ENCODE measurements at regions not wholly inside any gene's neighbourhood (a gene's known extent, or its start where the extent isn't known, plus 50 kb on each side); places are given as distances from the start of the nearest gene placed in this dataset.

DNA sequence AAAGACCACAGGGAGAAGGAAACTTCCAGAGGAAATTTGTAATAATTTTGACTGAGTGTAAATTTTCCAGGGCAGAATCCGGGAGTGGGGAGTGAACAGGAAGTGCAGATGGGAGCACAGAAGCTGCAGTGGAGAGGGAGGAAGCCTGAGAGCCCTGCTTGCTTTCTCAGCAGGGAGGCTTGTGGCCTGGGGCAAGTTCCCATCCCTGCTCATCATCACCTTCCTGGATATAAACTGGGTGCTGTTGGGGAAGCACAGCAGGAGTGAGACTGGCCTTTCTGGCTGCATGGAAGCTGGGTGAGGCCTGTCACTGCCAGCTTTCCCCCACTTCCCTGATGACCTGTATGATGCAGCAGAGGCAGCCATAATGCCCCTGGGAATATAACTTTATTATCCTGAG is 532.9 kb downstream of the SLITRK6 start:
- peak overlapping the region; percentile 79 for H3K27ac ChIP-seq
- no peak overlapping the region for H3K9ac ChIP-seq (ENCODE audit: insufficient read length)
- TF ChIP-seq EZH2 (IDR thresholded peaks at IDR 0.05) (no peak), FOXP2 (optimal IDR thresholded peaks at IDR 0.05; ENCODE audit: control extremely low read depth, extremely low read length, insufficient read depth) (no peak), POLR2AphosphoS5 (IDR thresholded peaks at IDR 0.05; ENCODE audit: borderline replicate concordance, low read depth, low read length) (no peak; the same call in 1 of the 2 replicates)
- H3K36me3 ChIP-seq (ENCODE audit: insufficient read depth, low read length) = no peaks in the 10 kb centered on the region
- DNase-seq (ENCODE audit: low read depth, low spot score) = peak; percentile 78
- H3K9me3 ChIP-seq (ENCODE audit: low read depth, low read length) = no peaks in the 10 kb centered on the region
- H3K4me3 ChIP-seq = peak overlapping the region; percentile 58

DNA sequence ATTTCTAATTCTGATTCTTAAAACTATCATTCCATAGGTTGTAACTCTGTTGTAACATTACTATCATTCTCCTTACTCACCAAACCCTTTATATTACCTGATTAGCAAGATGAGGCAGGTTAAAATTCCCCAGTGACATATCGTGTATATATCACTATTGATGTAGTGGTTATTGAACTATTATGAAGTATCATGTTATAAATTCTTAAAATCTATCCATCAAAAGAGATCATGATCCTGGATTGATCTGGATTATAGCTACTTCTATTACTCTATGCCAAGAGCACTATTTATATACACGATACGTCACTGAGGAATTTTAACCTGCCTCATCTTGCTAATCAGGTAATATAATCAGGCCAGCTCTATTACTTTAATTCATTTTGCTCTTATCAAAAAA is 533.9 kb downstream of the SLITRK6 start:
- no peak for DNase-seq (ENCODE audit: low read depth, low spot score)
- Histone ChIP-seq H3K9me3 (ENCODE audit: low read depth, low read length) (no peaks in the 10 kb centered on the region), H3K9ac (ENCODE audit: insufficient read length) (no peak overlapping the region), H3K4me3 (peak overlapping the region; percentile 58; the same call in 1 of the 2 replicates), H3K27ac (no peak overlapping the region), H3K36me3 (ENCODE audit: insufficient read depth, low read length) (no peaks in the 10 kb centered on the region)
- TF ChIP-seq POLR2AphosphoS5 (IDR thresholded peaks at IDR 0.05; ENCODE audit: borderline replicate concordance, low read depth, low read length) = no peak
- TF ChIP-seq FOXP2 (optimal IDR thresholded peaks at IDR 0.05; ENCODE audit: control extremely low read depth, extremely low read length, insufficient read depth) = no peak
- TF ChIP-seq EZH2 (IDR thresholded peaks at IDR 0.05) = no peak

DNA sequence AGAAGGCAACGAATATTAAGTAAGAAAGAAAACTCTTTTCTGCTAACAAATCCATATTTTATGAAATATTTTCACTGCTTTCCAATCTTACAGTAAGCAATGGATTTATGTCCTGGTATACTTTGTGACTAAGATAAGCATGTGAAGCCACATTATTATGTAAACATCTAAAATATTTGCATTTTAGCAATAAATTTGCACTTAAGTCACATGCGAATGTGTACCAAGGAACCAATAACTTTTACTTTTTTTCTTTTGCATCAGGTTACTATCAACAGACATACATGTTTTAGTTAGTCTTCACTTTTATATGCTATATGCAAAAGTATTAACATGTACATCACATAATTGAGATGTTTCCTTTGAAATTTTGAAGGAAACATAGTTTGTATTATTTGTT is 536.7 kb downstream of the SLITRK6 start:
- no peak overlapping the region for H3K4me3 ChIP-seq
- no peaks in the 10 kb centered on the region for H3K36me3 ChIP-seq (ENCODE audit: insufficient read depth, low read length)
- no peak overlapping the region for H3K27ac ChIP-seq
- no peak overlapping the region for H3K9ac ChIP-seq (ENCODE audit: insufficient read length)
- H3K9me3 ChIP-seq (ENCODE audit: low read depth, low read length) = no peaks in the 10 kb centered on the region
- DNase-seq (ENCODE audit: low read depth, low spot score) = no peak
- TF ChIP-seq FOXP2 (optimal IDR thresholded peaks at IDR 0.05; ENCODE audit: control extremely low read depth, extremely low read length, insufficient read depth) = no peak
- TF ChIP-seq EZH2 (IDR thresholded peaks at IDR 0.05) = no peak
- no peak for TF ChIP-seq POLR2AphosphoS5 (IDR thresholded peaks at IDR 0.05; ENCODE audit: borderline replicate concordance, low read depth, low read length)

GRCh38 chr13:85261757-85262346 is 537.4 kb downstream of the SLITRK6 start:
- Histone ChIP-seq H3K27ac (no peak overlapping the region), H3K9ac (ENCODE audit: insufficient read length) (no peak overlapping the region), H3K9me3 (ENCODE audit: low read depth, low read length) (no peaks in the 10 kb centered on the region), H3K4me3 (no peak overlapping the region), H3K36me3 (ENCODE audit: insufficient read depth, low read length) (no peaks in the 10 kb centered on the region)
- no peak for DNase-seq (ENCODE audit: low read depth, low spot score)
- TF ChIP-seq FOXP2 (optimal IDR thresholded peaks at IDR 0.05; ENCODE audit: control extremely low read depth, extremely low read length, insufficient read depth) = no peak
- no peak for TF ChIP-seq EZH2 (IDR thresholded peaks at IDR 0.05)
- no peak for TF ChIP-seq POLR2AphosphoS5 (IDR thresholded peaks at IDR 0.05; ENCODE audit: borderline replicate concordance, low read depth, low read length)

GRCh38 chr13:85260896-85261295 is 538.3 kb downstream of the SLITRK6 start:
- DNase-seq (ENCODE audit: low read depth, low spot score) = no peak
- Histone ChIP-seq H3K4me3 (no peak overlapping the region), H3K27ac (no peak overlapping the region), H3K36me3 (ENCODE audit: insufficient read depth, low read length) (no peaks in the 10 kb centered on the region), H3K9me3 (ENCODE audit: low read depth, low read length) (no peaks in the 10 kb centered on the region), H3K9ac (ENCODE audit: insufficient read length) (no peak overlapping the region)
- TF ChIP-seq EZH2 (IDR thresholded peaks at IDR 0.05) (no peak), FOXP2 (optimal IDR thresholded peaks at IDR 0.05; ENCODE audit: control extremely low read depth, extremely low read length, insufficient read depth) (no peak), POLR2AphosphoS5 (IDR thresholded peaks at IDR 0.05; ENCODE audit: borderline replicate concordance, low read depth, low read length) (no peak)

DNA sequence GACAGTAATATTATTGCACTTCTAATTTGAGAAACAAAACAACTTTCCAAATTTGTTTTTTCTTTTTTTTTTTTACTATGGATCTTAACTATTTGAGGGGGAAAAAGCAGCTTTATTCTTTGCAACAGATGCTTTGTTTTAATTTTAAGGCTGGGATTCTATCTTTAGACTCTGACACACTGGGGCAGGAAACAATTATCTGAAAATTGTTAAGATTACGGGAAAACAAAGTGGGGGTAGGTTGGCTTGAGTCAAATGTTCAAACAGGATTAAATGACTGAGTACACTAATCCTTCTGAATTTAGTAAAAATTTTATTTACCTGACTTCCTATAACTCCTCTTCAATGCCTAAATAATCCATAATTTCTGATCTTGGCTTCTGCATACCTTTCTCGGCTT is 543.2 kb downstream of the SLITRK6 start:
- TF ChIP-seq EZH2 (IDR thresholded peaks at IDR 0.05) (no peak), FOXP2 (optimal IDR thresholded peaks at IDR 0.05; ENCODE audit: control extremely low read depth, extremely low read length, insufficient read depth) (no peak), POLR2AphosphoS5 (IDR thresholded peaks at IDR 0.05; ENCODE audit: borderline replicate concordance, low read depth, low read length) (no peak)
- Histone ChIP-seq H3K27ac (no peak overlapping the region), H3K36me3 (ENCODE audit: insufficient read depth, low read length) (no peaks in the 10 kb centered on the region), H3K9me3 (ENCODE audit: low read depth, low read length) (no peaks in the 10 kb centered on the region), H3K9ac (ENCODE audit: insufficient read length) (no peak overlapping the region), H3K4me3 (no peak overlapping the region)
- DNase-seq (ENCODE audit: low read depth, low spot score) = no peak

- Histone ChIP-seq H3K27ac (no peak overlapping the region), H3K4me3 (no peak overlapping the region), H3K9ac (ENCODE audit: insufficient read length) (no peak overlapping the region), H3K36me3 (ENCODE audit: insufficient read depth, low read length) (no peaks in the 10 kb centered on the region), H3K9me3 (ENCODE audit: low read depth, low read length) (no peaks in the 10 kb centered on the region)
- no peak for DNase-seq (ENCODE audit: low read depth, low spot score)
- TF ChIP-seq FOXP2 (optimal IDR thresholded peaks at IDR 0.05; ENCODE audit: control extremely low read depth, extremely low read length, insufficient read depth) (no peak), POLR2AphosphoS5 (IDR thresholded peaks at IDR 0.05; ENCODE audit: borderline replicate concordance, low read depth, low read length) (no peak), EZH2 (IDR thresholded peaks at IDR 0.05) (no peak)
These were observed 544.6 kb downstream of the SLITRK6 start for GRCh38 chr13:85254641-85255040.

DNA sequence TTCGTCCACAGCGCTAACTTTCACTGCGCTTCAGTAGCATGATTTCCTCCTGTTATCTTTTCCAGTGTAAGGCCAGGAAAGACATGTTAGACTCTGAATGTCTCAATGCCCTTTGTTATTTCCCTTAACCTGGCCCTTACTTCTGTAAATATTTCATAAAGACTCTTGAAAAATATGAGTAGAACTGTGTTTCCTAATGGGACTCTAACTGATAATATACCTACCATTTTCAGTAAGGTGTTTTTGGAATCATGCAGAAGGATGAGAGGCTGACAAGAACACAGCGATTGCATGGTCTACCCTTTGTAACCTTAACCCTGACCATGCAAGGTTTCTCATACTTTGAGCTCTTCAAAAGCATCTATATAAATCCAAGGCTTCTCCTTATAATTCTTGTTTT is 550.1 kb downstream of the SLITRK6 start:
- DNase-seq (ENCODE audit: low read depth, low spot score) = no peak
- H3K4me3 ChIP-seq = no peak overlapping the region
- no peaks in the 10 kb centered on the region for H3K9me3 ChIP-seq (ENCODE audit: low read depth, low read length)
- no peak for TF ChIP-seq POLR2AphosphoS5 (IDR thresholded peaks at IDR 0.05; ENCODE audit: borderline replicate concordance, low read depth, low read length)
- no peak for TF ChIP-seq EZH2 (IDR thresholded peaks at IDR 0.05)
- no peak for TF ChIP-seq FOXP2 (optimal IDR thresholded peaks at IDR 0.05; ENCODE audit: control extremely low read depth, extremely low read length, insufficient read depth)
- H3K27ac ChIP-seq = no peak overlapping the region
- no peak overlapping the region for H3K9ac ChIP-seq (ENCODE audit: insufficient read length)
- H3K36me3 ChIP-seq (ENCODE audit: insufficient read depth, low read length) = no peaks in the 10 kb centered on the region

GRCh38 chr13:85247780-85248179 is 551.4 kb downstream of the SLITRK6 start:
- Histone ChIP-seq H3K9ac (ENCODE audit: insufficient read length) (no peak overlapping the region), H3K4me3 (no peak overlapping the region), H3K36me3 (ENCODE audit: insufficient read depth, low read length) (no peaks in the 10 kb centered on the region), H3K27ac (no peak overlapping the region), H3K9me3 (ENCODE audit: low read depth, low read length) (no peaks in the 10 kb centered on the region)
- no peak for DNase-seq (ENCODE audit: low read depth, low spot score)
- no peak for TF ChIP-seq FOXP2 (optimal IDR thresholded peaks at IDR 0.05; ENCODE audit: control extremely low read depth, extremely low read length, insufficient read depth)
- no peak for TF ChIP-seq EZH2 (IDR thresholded peaks at IDR 0.05)
- TF ChIP-seq POLR2AphosphoS5 (IDR thresholded peaks at IDR 0.05; ENCODE audit: borderline replicate concordance, low read depth, low read length) = no peak
